Adrenal gland (tissue), 9 donors: ENCODE measurements at regions not wholly inside any gene's neighbourhood (a gene's known extent, or its start where the extent isn't known, plus 50 kb on each side); places are given as distances from the start of the nearest gene placed in this dataset.

Experiments
- DNase-seq, 7 donors: peaks; one replicate each; pipeline ENCODE4 v3.0.0-alpha.2; 2019 to 2020
- H3K27ac ChIP-seq, 5 donors: fragments of 200-600 bp; sonication (generic) in 4 of 5; 1 replicate in 3 of 5; 2 replicates in 2 of 5; pipeline versions ENCODE4 v1.5.1 to v1.8.0; 2016 to 2020; ENCODE audit warnings: mild to moderate bottlenecking in 1 of 5
- H3K27me3 ChIP-seq: fragments of 200-600 bp; 2 replicates; pipeline ENCODE4 v1.8.0; 2021
- H3K36me3 ChIP-seq, 2 donors: fragments of 200-600 bp; replicated peaks in 1 of 2; 1 replicate in 1 of 2; 2 replicates in 1 of 2; pipeline versions ENCODE4 v1.5.1 to v1.8.0; 2018 to 2022
- H3K4me1 ChIP-seq, 2 donors: fragments of 200-600 bp; replicated peaks in 1 of 2; 1 replicate in 1 of 2; 2 replicates in 1 of 2; pipeline versions ENCODE4 v1.5.1 to v1.8.0; 2018 to 2021
- H3K4me3 ChIP-seq, 4 donors: fragments of 200-600 bp; sonication (generic) in 3 of 4; one replicate each; pipeline ENCODE4 v1.5.1; 2016 to 2018
- H3K9me3 ChIP-seq, 3 donors: fragments of 200-600 bp; sonication (generic) in 1 of 3; replicated peaks in 1 of 3; 1 replicate in 2 of 3; 2 replicates in 1 of 3; pipeline versions ENCODE4 v1.5.1 to v1.8.0; 2016 to 2021
- CTCF ChIP-seq, 6 experiments: fragments of 450-650 bp in 4 of 6; fragments of 200-600 bp in 2 of 6; sonication (generic) in 1 of 6; IDR thresholded peaks; 1 replicate in 5 of 6; 2 replicates in 1 of 6; pipeline versions ENCODE4 v1.5.1 to v1.8.0; 2016 to 2021; ENCODE audit warnings: antibody characterized with exemption in 6 of 6, mild to moderate bottlenecking in 2 of 6, moderate library complexity in 1 of 6
- POLR2A ChIP-seq, 2 donors: fragments of 450-650 bp; IDR thresholded peaks; one replicate each; pipeline ENCODE4 v1.6.1; 2017; ENCODE audit warnings: antibody characterized with exemption in 2 of 2, mild to moderate bottlenecking in 2 of 2, moderate library complexity in 1 of 2
- WGBS, 4 donors: extraction: QIAGEN DNeasy Blood & Tissue Kit in 2 of 4; methylation state at CpG; one replicate each; pipeline versions ENCODE4 v1.1.5 to v1.1.7; 2013 to 2017; 5-methylcytosine and 5-hydroxymethylcytosine counted together
- intact Hi-C, 2 donors: fragments of 100-400 bp; cut with DNase I; formaldehyde crosslinking; loops; one replicate each; pipeline versions ENCODE4 v1.14.1 to v1.15.0; 2022 to 2023
- donor health status: healthy with polysubstance abuse.
- donor health status: Bipolar disorder and iron deficiency.
- donor health status: DM: yes; HTN: yes; CAD: no.
- donor health status: DM: no; HTN: no; CAD: no.
- donor health status: DM: no; HTN: no; CAD: no.

GRCh38 chr16:66069587-66069986 lies 296.9 kb upstream of the CDH5 start:
- 74 to 84% (median 75%) methylated on average over 3 of the region's 3 CpGs for WGBS, 4 donors
- no peak overlapping the region for H3K27ac ChIP-seq
- no peaks in the 10 kb centered on the region for H3K4me1 ChIP-seq
- no peak for DNase-seq
- intact Hi-C loops: no loop called here
- no peak for TF ChIP-seq POLR2A (IDR thresholded peaks at IDR 0.05)
- TF ChIP-seq CTCF (IDR thresholded peaks at IDR 0.05): no peak
- H3K9me3 ChIP-seq: no peaks in the 10 kb centered on the region
- peaks cover 4% of the 10 kb centered on the region for H3K27me3 ChIP-seq
- H3K36me3 ChIP-seq: no peaks in the 10 kb centered on the region
- no peak overlapping the region for H3K4me3 ChIP-seq

- H3K27ac ChIP-seq: no peak overlapping the region
- no peaks in the 10 kb centered on the region for H3K9me3 ChIP-seq
- WGBS, 4 donors: 75 to 85% (median 84%) methylated on average over 2 of the region's 2 CpGs
- H3K27me3 ChIP-seq: no peaks in the 10 kb centered on the region
- H3K4me1 ChIP-seq: no peaks in the 10 kb centered on the region
- no peaks in the 10 kb centered on the region for H3K36me3 ChIP-seq
- H3K4me3 ChIP-seq: no peak overlapping the region
- no peak for TF ChIP-seq CTCF (IDR thresholded peaks at IDR 0.05)
- TF ChIP-seq POLR2A (IDR thresholded peaks at IDR 0.05): no peak
- intact Hi-C loops: no loop called here
- DNase-seq: no peak
Measured at GRCh38 chr16:66066404-66066803, 300.1 kb upstream of the CDH5 start.

GRCh38 chr16:66065925-66066324 lies 300.6 kb upstream of the CDH5 start:
- Histone ChIP-seq H3K36me3 (no peaks in the 10 kb centered on the region), H3K27me3 (no peaks in the 10 kb centered on the region), H3K4me3 (no peak overlapping the region), H3K9me3 (no peaks in the 10 kb centered on the region), H3K4me1 (no peaks in the 10 kb centered on the region), H3K27ac (no peak overlapping the region)
- no peak for TF ChIP-seq CTCF (IDR thresholded peaks at IDR 0.05)
- TF ChIP-seq POLR2A (IDR thresholded peaks at IDR 0.05): no peak
- intact Hi-C loops: no loop called here
- DNase-seq: no peak
- 47 to 64% (median 61%) methylated on average over 4 of the region's 4 CpGs for WGBS, 4 donors

- 42 to 62% (median 51%) methylated on average over 1 of the region's 1 CpG for WGBS, 4 donors
- H3K27ac ChIP-seq: no peak overlapping the region
- DNase-seq: no peak
- no peak for TF ChIP-seq CTCF (IDR thresholded peaks at IDR 0.05)
- TF ChIP-seq POLR2A (IDR thresholded peaks at IDR 0.05): no peak
- intact Hi-C loops: no loop called here
- H3K36me3 ChIP-seq: no peaks in the 10 kb centered on the region
- H3K4me3 ChIP-seq: no peak overlapping the region
- H3K9me3 ChIP-seq: no peaks in the 10 kb centered on the region
- no peaks in the 10 kb centered on the region for H3K27me3 ChIP-seq
- H3K4me1 ChIP-seq: no peaks in the 10 kb centered on the region
Measured at GRCh38 chr16:66064801-66065530, 301.5 kb upstream of the CDH5 start.
